ENCODE measurements at regions not wholly inside any gene's neighbourhood (a gene's known extent, or its start where the extent isn't known, plus 50 kb on each side); places are given as distances from the start of the nearest gene placed in this dataset.
"Not testable (repeated sequence)": the region's sequence is repeated elsewhere in the genome, so short reads cannot be mapped to it uniquely, and the experiment has no call there.

DNA sequence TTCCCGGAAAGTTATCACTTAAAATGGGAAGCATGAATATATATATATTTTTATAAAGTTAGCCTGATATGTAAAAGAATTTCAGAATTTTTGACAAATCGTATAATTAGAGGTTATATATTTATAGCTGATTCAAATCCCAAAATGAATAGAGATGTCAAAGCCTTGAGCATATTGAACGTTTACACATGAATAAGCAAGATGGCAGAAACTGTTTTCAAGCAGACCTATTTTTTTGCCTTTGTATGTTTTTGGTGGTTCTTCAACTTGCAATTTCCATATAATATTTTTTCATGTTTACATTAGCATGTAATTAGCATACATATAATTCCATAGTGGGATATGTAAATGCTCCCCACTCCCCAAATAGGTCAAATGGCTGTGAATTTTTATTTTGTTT, 189.9 kb downstream of the PRL start:
- no peak for DNase-seq (ENCODE audit: low read depth)

DNA sequence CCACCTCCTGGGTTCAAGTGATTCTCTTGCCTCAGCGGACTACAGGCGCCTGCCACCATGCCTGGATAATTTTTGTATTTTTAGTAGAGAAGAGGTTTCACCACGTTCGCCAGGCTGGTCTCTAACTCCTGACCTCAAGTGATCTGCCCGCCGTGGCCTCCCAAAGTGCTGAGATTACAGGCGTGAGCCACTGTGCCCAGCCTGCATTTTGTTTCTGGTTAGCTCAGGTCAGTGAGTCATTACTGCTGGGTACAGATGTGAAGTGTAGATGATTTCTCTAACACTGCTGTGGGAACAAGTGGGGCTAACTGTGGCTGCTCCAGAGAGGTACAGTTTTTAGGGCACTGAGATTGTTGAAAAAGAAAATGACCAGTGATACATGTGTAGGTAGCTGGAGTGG, 188.6 kb downstream of the PRL start:
- no peak for DNase-seq (ENCODE audit: low read depth)

DNA sequence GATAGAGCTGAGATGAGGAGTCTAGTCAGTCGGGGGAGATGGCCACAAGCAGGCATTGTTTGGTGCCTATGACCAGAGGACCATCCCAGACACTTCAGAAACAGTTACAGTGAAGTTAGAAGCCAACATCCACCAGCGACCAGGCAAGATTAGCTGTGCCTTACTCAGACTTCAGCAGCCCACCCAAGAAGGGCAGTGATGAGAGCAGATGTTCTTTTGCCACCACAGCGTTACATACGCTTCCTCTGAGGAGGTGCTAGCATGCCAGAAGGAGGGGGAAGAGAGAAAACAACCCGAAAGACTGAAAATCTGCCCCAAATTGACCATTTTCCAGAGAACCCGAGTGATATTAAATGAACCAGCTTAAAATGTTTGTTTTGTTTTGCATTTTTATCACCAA, 186.8 kb downstream of the PRL start:
- DNase-seq (ENCODE audit: low read depth): no peak

DNA sequence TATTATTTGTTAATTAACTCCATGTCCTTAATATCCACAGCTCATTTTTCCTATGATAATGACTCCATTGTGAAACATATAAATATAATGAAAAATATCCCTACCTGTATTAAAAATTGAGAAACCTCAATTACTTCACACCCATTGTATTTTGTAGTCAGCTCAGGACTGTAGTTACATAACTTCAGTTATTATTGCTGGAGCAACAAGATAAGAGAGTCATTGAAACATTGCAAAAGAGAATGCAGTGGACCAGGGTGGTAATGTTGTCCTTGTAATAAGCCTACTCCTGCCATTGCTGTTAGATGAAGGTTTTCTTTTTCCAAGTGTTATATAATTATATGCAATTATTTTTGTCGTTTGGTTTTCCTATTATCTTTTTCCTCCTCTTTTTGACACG, 184.4 kb downstream of the PRL start:
- no peak for DNase-seq (ENCODE audit: low read depth)

DNA sequence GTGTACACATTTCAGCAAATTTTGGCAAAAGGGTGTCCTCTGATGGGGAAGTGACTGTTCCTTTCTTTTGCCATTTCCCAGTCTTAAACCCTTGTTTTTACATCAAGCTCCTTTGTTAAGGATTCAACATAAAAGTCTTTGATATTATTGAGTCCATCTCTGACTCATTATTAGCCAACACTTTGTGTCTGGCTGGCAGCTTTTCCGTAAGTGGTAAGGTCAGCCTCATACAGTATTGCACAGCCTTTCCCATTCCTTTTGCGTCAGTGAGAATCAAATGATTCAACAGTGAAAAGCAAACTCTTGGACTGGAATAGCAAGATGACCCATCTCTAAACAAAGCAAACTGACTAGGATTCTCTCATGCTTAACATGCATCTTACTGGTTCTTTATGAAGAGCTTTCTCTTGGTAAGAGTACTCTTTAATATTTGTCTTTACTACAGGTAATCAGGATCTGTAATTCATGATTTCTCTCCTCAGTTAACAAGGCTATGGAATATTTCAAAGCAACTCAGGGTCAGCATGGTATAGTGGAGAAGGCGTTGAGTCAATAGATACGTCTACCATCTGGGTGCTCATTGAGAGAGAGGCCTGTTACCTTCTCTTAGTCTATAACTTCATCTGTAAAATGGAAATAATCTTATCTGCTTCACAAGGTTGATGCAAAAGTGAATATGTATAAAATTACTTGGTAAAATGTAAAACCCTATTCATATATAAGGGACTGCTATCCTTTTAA, 183.6 kb downstream of the PRL start:
- peak; percentile 69 for DNase-seq (ENCODE audit: low read depth)

DNA sequence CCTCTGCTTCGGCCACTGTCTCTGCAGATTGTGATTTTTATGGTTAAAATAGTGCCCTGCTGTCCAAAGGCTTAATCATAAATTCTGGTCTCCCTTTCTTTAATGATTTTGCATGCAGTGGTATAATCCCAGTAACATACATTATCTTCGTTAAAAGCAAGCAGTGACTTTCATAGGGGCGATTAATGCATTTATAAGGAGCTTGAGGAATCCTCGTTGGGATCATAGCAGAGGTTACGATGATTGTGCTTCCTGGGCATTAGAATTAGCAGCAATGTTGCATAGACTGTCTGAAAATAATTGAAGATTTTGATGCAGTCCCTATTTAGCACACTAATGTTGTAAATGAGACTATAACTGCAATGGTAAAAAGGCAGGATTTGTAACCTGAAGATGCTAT, 181.3 kb downstream of the PRL start:
- no peak for DNase-seq (ENCODE audit: low read depth)

DNA sequence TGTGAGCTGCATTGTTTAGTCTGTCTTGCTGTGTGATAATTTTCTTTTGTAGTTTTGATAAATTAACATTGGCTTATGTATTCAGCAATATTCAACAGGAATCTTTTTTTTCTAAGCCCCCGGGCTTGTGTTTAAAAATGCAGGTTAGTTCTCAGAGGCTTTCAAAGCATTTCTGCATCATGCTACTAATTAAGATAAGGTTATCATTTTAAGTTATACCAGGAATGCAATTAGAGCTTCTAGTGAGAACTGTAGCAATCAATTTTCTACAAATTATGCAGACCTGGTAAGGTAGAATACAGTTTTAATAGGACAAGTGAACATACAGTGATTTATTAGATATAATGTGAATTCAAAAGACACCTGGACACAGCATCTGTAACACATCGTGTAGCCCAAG, 179.2 kb downstream of the PRL start:
- DNase-seq (ENCODE audit: low read depth): no peak

DNA sequence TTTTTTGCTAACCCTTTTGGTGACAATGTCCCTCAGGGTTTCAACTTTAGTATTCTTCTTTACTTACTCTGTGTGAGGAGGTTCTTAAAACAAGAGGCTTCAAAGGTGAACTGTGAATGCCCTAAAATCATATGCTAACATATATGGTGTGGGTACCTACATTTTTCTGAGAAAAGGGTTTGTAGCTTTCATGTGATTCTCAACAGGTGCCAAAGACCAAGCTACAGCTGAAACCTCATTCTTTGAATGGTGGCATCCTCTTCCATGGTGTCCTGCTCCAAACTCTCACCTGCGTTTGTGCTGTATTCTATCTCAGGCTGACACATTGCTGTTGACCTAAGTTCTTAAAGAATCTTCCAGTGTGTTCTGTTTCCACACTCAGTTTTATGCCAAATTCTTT, 177.3 kb downstream of the PRL start:
- DNase-seq (ENCODE audit: low read depth): no peak

DNA sequence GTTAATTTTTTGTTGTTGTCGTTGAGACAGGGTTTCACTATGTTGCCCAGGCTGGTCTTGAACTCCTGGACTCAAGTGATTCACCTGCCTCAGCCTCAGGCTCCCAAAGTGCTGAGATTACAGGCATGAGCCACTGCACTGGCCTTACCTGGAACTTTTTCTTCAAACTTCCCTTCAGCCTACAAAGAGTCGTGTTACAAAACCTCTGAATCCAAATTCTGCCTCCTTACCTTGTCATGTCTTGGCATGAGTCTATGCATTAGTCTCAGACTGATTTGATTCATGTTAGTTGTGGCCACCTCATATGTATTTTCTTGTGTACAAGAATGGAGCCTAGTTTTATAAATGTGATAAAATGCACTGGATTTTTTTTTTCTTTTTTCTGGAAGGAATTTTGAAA, 172.1 kb downstream of the PRL start:
- no peak for DNase-seq (ENCODE audit: low read depth)

DNA sequence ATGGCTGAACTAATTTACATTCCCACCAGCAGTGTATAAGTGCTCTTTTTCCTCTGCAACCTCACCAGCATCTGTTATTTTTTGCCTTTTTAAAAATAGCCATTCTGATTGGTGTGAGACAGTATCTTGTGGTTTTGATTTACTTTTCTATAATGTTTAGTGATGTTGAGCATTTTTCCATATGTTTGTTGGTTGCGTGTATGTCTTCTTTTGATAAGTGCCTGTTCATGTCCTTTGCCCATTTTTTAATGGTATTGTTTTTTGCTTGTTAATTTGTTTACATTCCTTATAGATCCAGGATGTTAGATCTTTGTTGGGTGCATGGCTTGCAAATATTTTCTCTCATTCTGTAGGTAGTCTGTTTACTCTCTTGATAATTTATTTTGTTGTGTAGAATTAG, 169.9 kb downstream of the PRL start:
- no peak for DNase-seq (ENCODE audit: low read depth)

DNA sequence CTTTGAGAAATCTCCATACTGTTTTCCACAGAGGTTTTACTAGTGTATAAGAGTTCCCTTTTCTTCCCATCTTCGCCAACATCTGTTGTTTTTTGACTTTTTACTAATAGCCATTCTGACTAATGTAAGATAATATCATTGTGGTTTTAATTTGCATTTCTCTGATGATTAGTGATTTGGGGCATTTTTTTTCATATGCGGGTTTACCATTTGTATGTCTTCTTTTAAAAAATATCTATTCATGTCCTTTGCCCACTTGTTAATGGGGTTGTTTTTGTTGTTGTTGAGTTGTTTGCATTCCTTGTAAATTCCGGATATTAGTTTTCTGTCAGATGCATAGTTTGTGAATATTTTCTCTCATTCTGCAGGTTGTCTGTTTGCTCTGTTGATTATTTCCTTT, 167.1 kb downstream of the PRL start:
- no peak for DNase-seq (ENCODE audit: low read depth)

DNA sequence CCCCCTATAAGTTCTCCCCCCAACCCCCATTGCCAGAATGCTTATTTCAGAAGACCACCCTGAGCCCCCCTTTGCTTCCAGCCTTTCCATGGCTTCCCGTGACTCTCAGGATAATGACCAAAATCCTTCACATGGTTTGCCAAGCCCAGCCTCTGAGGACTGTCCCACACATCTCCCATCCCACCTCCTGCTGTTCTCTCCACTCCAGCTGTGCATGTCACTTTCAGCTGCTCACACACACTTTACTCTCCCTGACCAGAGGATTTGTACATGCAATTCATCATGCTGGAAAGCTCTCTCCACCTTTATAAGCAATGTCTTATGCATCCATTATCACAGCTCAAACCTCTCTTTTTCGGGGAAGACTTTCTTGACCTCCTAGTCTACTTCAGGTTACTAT, 164.2 kb downstream of the PRL start:
- DNase-seq (ENCODE audit: low read depth): no peak

DNA sequence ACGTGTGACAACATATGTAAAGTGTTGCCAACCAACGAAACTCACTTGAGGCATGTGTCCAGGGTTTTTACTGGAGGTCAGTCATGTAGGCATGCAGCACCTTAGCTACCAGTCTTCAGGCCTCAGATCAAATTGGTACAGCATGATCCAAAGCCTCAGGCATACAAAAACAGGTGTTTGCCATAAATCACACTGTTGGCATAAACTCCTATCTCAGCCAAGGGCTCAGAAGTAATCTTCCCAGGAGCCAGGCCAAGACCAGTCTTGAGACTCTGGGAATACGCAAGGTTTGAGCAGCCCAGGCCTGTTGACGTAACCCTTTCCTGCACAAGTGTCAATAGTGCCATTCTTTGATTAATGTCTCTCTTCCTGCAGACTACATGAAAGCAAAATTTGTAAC, 163.5 kb downstream of the PRL start:
- no peak for DNase-seq (ENCODE audit: low read depth)

DNA sequence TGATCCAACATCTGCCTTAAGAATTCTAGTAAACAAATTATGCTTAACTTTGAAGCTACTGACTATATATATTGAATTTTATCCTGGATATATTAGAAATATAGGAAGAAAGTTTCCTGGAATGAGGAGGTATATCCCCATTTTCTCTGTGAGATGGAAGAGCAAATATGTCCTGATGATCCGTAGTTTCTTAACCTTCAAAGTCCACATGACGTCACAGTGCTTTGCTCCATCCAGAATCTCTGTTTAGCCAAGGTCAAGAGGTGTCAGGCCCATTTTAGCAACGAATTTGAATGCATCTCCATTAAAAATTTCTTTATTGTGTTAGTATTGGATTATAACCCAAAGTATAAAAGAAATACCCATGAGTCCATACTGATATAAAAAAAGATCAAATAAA, 162.5 kb downstream of the PRL start:
- DNase-seq (ENCODE audit: low read depth): no peak

DNA sequence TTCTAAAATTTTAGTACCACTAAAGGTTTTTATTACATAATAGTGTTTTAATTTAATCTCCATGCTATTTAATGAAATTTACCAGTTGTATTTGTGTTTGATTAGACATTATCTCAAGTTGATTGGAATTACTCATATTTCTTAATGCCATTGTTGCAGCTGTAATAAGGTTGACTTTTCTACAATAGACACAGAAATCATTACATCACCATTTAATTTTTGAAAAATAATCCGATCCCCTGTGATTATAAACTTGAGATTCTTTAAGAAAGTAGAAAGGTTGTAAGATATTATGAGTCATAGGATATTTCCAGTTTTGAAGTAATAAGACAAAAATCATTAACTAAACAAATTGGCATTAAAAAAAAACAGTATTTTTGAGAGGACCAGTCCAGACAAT, 161.4 kb downstream of the PRL start:
- no peak for DNase-seq (ENCODE audit: low read depth)

DNA sequence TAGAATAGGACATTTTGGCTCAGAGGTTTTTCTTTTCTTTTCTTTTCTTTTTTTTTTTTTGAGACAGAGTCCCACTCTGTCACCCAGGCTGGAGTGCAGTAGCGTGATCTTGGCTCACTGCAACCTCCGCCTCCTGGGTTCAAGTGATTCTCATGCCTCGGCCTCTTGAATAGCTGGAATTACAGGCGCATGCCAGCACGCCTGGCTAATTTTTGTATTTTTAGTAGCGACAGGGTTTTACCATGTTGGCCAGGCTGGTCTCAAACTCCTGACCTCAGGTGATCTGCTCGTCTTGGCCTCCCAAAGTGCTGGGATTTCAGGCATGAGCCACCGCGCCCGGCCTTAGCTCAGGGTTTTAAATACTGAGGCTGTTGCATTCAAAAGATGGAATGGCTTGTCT, 156.1 kb downstream of the PRL start:
- DNase-seq (ENCODE audit: low read depth): not testable (repeated sequence)

DNA sequence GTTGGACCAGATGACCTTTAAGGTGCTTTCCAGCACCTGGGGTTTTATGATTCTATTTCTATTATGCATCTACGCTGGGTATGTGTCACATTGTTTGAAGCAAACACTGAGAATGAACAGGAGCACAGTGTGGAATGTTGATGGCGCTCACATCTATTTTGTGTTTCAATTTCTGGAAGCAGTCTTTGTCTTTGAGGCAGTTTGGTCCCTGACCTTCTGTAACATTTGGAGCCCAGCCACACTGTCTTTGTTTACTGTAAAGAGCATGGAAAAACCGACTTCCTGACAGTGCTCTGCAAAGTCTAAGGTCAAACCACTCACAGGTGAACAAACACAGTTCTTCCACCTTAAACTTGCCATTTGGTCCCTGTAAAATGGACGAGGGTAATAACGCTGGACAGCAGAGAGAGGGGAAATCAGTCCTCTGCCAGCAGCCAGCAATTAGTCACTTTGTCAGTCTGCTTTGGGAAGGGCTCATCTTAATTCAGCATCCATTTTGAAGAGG, 155.5 kb downstream of the PRL start:
- no peak for DNase-seq (ENCODE audit: low read depth)

DNA sequence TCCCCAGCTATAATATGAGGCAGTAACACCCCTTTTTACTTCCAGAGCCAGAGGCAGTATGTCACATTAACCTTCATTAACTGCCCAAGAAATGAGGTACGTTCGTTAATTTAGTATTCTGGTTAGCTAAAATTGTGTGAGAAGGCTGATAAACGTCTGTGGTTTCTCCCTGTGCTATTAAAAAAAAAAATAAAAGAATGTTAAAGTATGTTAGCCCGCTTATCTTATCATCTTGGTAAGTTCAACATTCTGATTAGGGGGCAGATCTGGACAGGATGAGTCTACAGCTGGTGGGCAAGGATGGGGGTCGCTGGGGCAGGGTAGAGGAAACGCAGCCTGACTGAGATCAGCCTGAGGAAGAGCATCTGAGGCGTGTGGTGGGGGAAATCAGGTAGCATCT, 154.0 kb downstream of the PRL start:
- DNase-seq (ENCODE audit: low read depth): no peak

DNA sequence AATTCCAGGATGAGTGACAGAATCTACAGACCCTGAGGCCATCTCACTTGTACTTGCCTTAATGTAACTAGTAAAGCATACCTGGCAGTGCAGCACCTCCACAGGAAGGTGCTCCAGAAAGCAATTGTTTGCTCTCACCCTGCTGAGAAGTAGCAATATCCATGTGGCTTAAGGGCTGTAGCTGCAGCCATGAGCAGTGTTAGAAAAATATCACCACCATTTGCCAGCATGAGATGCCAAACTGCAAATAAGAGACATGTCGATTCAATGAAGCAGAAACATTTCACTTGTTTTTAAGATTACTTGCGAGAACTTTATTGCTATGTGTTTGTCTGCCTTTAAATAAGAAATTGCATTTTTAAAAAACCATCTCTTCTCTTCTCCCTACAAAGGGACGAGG, 151.5 kb downstream of the PRL start:
- peak; percentile 0 for DNase-seq (ENCODE audit: low read depth)

DNA sequence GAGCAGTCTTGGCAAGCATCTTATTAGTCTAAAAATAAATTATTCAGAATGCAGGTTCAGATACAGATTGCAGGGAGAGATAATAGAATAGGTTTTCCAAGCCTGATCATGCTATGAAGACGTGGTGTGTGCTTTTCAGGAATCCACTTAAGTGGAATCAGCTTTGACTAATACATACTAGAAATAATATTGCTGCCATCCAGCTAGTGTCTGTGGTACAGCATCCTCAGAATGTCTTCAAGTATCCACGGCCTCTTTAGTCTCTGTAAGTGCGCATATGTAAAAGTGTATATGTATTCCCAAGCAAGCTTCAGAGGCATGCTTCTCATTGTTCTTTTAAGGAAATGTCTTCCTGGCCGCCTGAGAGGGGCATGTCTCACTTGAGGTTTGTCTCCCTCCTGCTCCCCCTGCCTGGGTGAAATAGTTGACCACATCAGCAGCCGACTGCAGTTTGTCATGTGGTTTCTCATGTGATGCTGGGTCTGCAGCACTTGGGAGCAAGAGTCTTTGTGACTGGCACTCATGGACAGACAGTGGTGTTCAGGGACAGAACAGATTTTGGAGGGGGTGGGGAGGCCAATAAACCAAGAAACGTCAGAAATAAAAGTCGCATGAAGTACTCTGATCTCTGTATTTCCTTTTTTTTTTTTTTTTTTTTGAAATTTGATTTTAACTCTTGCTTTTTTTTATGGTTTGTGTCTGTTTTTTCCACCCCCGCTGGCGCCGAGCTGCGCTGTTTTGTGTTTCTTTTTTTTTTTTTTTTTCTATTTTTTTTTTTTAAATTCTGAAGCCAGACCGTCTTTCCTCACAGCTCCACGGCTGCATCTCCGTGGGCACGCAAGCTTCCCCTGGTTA, 150.8 kb downstream of the PRL start:
- DNase-seq (ENCODE audit: low read depth): peak; percentile 7

DNA sequence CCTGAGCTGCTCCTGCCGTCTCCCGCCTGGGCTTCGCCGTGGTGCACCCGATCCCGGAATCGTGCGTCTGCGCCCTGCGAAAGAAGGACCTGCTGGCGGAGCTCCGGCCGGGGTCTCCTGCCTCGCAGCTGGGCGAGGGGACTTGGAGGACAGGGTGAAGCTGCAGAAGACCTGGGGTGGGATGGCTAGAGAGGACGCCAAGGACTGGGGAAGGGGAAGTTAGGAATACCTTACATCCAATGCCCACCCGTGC, 150.2 kb downstream of the PRL start:
- DNase-seq (ENCODE audit: low read depth): no peak

DNA sequence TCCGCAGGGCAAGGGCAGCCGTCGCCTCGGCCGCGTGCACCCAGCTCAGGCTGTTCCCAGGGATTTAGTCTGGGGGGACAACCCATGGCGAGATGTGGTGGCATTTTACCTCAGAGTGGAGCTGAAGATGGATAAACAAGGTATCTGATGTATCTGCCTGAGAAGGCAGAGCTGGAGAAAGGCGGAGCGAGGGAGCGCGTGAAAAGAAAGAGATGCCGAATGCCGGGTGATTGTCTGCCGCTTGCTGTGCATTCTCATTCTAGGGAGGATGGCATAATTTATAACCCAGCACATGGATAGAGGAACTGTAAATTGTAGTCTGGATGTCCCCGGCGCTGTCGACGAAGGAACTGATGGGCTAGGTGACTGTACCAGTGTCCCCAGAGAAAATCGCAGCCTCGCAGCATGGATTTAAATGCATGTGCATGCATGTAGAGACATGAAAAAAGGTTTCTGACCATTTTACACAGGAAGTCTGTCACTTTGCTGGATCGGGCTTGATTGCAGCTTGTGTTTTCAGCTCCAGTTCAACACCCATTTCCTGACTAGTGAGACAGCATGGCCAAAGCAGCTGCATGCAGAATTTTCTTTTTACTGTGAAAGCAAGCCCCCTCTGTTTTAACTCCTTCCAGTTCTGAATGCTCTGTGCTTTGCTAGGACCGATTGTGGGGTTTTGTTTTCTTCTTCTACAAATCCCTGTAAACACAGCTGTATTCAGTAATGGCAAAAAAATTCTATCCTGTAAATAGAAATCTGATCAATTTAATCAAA, 149.7 kb downstream of the PRL start:
- DNase-seq (ENCODE audit: low read depth): peak; percentile 0
